Epithelial cell of esophagus (primary cell): ENCODE measurements at regions not wholly inside any gene's neighbourhood (a gene's known extent, or its start where the extent isn't known, plus 50 kb on each side); places are given as distances from the start of the nearest gene placed in this dataset.
"Not testable (repeated sequence)": the region's sequence is repeated elsewhere in the genome, so short reads cannot be mapped to it uniquely, and the experiment has no call there.

Experiments
- DNase-seq: peaks from one replicate; pipeline ENCODE4 v3.0.0; 2010; ENCODE audit warnings: low read depth
- H3K4me3 ChIP-seq: 2 replicates; pipeline ENCODE4 v1.5.1; 2011; ENCODE audit warnings: mild to moderate bottlenecking, low read length, control low read depth
- CTCF ChIP-seq: IDR thresholded peaks from 2 replicates; pipeline ENCODE4 v1.5.1; 2011; ENCODE audit warnings: low read depth, mild to moderate bottlenecking, low read length, control low read depth, inconsistent platforms; ENCODE audit not compliant: insufficient read depth; ENCODE audit errors: missing control alignments

DNA sequence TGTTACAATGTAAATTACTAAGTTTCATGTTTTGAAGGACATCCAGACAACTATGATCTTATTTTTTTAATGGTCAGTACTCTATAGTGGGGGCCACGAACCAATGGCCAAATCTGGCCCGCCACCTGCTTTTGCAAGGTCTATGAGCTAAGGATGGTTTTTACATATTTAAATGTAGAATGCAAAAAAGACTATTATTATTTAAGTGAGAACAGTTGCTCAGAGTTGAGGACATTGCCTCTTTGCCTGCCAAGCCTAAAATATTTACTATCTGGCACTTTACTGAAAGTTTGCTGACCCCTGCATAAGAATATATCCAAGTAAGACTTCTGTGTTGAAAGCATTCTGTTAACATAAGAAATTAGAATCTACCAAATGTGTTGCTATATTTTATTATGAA, 163.7 kb upstream of the MDFIC2 start:
- DNase-seq = no peak
- no peak for TF ChIP-seq CTCF
- H3K4me3 ChIP-seq = no peak overlapping the region

DNA sequence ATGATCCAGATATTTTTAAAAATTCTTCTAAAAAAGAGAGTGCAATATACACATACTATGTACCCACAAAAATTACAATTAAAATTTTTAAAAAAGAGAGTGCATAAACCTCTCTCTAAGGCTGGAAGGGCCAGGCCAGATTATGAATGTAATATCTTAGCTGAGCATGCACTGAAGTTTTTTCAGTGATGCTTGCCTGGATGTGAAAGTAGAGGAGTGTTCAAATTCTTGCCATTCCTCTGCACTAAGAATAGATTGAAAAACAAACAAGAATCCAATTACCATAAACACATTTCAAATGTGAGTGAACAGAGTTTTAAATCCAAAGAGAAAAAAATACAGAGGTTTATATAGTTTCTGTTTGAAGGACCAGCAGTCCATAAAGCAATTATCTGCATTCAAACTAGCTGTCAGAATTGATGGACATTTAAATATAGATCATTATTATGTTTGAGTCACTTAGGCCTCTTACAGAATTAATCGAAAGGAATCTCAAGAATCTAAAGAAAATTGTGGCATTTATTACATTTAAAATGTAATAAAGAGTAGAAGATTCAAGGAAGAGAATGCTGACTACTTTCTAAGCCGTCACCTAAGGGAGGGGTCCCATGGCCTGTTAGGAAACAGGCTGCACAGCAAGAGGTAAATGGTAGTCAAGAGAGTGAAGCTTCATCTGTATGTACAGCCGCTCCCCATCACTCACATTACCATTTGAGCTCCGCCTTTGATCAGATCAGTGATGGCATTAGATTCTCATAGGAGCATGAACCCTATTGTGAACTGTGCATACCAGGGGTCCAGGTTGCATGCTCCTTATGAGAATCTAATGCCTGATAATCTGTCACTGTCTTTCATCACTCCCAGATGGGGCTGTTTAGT, 159.3 kb upstream of the MDFIC2 start:
- no peak for DNase-seq
- TF ChIP-seq CTCF = no peak
- no peak overlapping the region for H3K4me3 ChIP-seq

DNA sequence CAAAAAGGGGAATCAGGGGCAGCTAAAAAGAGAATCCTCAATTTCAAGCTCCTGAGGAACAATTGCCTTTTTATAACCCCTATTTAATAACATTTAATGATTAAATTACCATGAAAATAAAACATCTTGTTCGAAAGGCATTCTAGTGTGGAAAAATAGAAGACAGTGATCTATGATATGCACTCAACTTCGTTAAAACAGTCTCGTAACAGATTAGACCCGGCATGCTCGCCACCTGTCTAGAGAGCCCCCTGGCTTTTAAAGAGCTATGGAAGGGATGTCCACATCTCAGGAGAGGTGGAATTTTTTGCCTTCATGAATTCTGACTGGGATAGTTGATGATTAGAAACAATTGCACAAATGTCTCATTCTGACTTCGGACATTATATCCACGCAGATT, 153.7 kb upstream of the MDFIC2 start:
- no peak overlapping the region for H3K4me3 ChIP-seq
- no peak for TF ChIP-seq CTCF
- no peak for DNase-seq

DNA sequence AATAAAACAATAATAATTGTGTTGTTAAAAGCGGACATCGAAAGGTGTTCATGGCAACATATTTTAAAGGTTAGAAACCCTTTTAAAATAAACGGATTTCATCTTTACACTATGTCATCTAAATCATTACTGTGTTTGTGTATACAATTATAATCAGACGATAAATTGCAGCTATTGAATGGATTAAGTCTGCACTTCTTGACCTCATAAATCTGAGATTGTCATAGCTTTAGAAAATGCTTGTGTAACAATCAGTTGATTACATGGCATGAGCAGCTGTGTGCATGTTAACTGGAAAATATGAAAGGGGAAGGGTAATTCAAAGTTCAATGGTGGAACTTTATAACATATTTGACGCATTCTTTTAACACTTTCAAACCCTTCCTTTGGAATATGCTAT, 152.4 kb upstream of the MDFIC2 start:
- no peak for TF ChIP-seq CTCF
- no peak for DNase-seq
- no peak overlapping the region for H3K4me3 ChIP-seq

- DNase-seq = no peak
- H3K4me3 ChIP-seq = no peak overlapping the region
- TF ChIP-seq CTCF = no peak
Measured at GRCh38 chr3:70464465-70464864, 152.0 kb upstream of the MDFIC2 start.

DNA sequence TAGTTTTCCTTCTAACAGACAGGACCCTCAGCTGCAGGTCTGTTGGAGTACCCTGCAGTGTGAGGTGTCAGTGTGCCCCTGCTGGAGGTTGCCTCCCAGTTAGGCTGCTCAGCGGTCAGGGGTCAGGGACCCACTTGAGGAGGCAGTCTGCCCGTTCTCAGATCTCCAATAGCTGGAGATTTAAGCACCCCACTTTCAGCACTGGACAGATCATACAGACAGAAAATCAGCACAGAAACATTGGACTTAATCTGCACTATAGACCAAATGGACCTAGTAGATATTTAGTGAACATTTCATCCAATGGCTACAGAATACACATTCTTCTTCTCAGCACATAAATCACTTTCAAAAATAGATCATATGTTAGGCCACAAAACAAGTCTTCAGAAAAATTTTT, 137.8 kb upstream of the MDFIC2 start:
- H3K4me3 ChIP-seq, DNase-seq: not testable (repeated sequence)

- H3K4me3 ChIP-seq = not testable (repeated sequence)
Measured at GRCh38 chr3:70435422-70435821, 123.0 kb upstream of the MDFIC2 start.

GRCh38 chr3:70433091-70433490, 120.7 kb upstream of the MDFIC2 start:
- peak; percentile 53 for DNase-seq

More at GRCh38 chr3:70435422-70435821, 123.0 kb upstream of the MDFIC2 start:
- DNase-seq = not testable (repeated sequence)

More at GRCh38 chr3:70433091-70433490, 120.7 kb upstream of the MDFIC2 start:
- TF ChIP-seq CTCF = no peak
- H3K4me3 ChIP-seq = no peak overlapping the region
